GM10266 (cell line): ENCODE measurements at regions not wholly inside any gene's neighbourhood (a gene's known extent, or its start where the extent isn't known, plus 50 kb on each side); places are given as distances from the start of the nearest gene placed in this dataset.

Experiments
- DNase-seq: peaks from one replicate; pipeline ENCODE4 v3.0.0; 2012; ENCODE audit errors: extremely low spot score
- CTCF ChIP-seq: IDR thresholded peaks from 2 replicates; pipeline ENCODE4 v1.5.1; 2012; ENCODE audit warnings: mild to moderate bottlenecking, low read depth; ENCODE audit not compliant: control insufficient read depth, insufficient read depth; ENCODE audit errors: missing control alignments

DNA sequence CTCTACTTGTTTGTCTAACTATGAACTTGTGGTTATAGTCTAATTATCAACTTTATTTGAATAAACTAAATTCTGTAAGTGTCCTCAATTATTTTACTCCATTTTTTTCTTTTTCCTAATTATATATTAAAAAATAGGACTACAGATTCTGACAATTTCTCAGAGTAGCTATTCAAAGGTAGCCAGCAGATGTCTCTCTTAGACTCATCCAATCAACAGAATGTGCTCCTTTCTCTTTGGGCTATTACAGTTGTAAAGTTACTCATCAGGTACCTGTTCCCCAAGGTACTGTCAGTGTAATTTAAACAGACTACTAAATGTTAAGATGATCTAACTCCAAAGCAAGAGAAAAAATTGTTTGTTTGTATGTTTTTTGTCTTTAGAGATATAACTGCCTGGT, 248.6 kb downstream of the PCDH18 start:
- TF ChIP-seq CTCF, result no peak
- no peak for DNase-seq

DNA sequence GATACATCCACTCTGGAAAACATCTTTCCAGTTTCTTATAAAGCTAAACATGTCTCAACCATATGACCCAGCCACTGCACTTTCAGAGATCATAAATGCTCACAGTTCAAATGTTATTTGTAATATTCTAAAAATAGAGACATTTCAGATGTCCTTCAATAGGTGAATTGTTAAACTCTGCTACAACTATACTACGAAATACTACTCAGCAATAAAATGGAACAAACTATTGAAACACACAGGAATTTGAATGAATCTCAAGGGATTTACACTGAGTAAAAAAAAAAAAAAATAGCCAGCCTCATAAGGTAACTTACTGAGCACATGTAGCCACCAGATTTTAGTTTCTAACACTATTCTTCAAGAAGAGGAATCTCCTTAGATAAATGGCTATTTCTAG, 253.9 kb downstream of the PCDH18 start:
- DNase-seq, result no peak
- TF ChIP-seq CTCF, result no peak

DNA sequence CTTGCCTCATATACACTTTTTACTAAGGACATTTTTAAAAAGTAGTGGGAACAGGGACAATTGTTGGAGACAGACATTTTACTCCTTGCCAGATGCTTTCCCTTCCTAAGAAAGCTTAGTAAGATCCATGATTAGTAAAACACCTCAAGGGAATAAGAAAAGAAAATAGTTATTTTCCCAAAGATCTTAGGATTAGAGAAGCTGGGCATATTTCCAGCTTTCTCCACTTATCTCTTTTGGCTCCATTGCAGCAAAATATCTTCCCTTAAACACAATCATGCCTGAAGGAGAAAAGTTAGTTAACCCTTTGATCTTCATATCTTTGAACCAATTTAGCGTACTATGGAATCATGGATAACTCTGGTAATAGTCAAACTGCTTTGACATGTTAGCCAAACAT, 257.9 kb downstream of the PCDH18 start:
- no peak for DNase-seq
- TF ChIP-seq CTCF, result no peak

DNA sequence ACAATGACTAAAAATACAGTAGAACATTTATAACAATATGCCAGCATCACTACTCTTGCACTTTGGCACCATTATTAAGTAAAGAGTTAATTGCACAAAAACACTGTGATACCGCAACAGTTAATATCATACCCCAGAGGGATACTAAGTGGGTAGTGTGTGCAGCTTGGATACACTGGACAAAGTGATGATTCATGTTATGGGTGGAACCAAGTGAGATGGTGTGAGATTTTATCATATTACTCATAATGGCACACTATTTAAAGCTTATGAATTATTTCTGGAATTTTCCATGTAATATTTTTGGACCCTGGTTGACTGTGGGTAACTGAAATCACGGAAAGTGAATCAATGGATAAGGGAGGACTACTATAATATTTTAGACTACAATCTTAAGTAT, 265.3 kb downstream of the PCDH18 start:
- TF ChIP-seq CTCF, result no peak
- DNase-seq, result no peak

DNA sequence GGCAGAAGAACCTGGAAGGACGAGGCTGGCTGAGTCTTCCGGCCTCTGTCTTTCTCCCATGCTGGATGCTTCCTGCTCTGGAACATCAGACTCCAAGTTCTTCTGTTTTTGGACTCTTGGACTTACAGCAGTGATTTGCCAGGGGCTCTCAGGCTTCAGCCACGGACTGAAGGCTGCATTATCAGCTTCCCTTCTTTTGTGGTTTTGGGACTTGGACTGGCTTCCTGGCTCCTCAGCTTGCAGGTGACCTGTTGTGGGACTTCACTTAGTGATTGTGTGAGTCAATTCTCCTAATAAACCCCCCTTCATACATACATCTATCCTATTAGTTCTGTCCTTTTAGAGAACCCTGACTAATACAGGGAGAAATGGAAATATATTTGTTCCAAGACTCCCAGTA, 265.8 kb downstream of the PCDH18 start:
- DNase-seq, result no peak
- TF ChIP-seq CTCF, result no peak

- DNase-seq, result no peak
- no peak for TF ChIP-seq CTCF
Observed at GRCh38 chr4:137263206-137263605, 269.1 kb downstream of the PCDH18 start.

GRCh38 chr4:137253949-137254348, 278.3 kb downstream of the PCDH18 start:
- no peak for DNase-seq
- no peak for TF ChIP-seq CTCF
